HG03520 (cell line): ENCODE measurements at regions not wholly inside any gene's neighbourhood (a gene's known extent, or its start where the extent isn't known, plus 50 kb on each side); places are given as distances from the start of the nearest gene placed in this dataset.

Experiments
- ATAC-seq: cut with Tn5 transposase; IDR thresholded peaks from one replicate; pipeline ENCODE4 v1.9.1; 2021; ENCODE audit warnings: mild to moderate bottlenecking, moderate library complexity; ENCODE audit not compliant: unreplicated experiment

DNA sequence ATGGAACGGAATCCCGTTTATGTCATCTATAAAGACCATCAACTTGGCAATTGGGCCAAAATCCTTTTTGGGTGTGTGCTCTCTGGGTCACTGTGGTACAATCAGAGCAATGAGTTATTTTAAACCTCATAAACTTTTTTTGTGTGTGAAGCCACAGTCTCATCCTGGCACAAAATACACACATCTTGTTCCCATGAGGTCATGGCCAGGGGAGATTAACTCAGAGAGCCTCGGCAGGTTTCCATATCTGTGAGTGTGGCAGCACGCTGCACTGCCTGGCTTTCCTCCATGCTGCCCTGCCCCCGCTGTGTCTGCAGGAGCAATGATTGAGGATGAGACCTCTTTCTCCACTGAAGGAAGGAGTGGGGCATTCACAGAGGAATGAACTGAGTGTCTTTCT lies 54.0 kb upstream of the DLG1 start:
- ATAC-seq = no peak

GRCh38 chr3:197350446-197350845 lies 52.0 kb upstream of the DLG1 start:
- no peak for ATAC-seq

DNA sequence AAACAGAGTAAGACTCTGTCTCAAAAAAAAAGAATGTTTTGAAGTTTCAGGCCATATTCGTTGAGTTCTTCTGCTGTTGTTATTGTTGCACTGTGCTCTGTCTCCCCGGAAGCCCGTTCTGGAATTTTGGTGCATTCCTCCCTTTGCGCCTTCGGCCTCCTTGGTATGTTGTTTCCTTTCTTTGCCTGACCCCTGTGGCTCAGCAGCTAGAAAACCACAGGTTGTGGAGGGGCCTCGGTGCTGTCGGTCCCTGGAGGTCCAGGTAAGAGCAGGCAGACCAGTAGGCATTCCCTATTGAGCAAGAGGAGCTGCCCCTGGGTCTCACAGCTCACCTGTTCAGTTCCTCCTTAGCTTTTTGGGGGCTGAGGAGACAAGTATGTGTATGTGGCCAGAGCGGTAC lies 51.0 kb upstream of the DLG1 start:
- no peak for ATAC-seq
